Stimulated activated CD8-positive, alpha-beta memory T cell treated with anti-CD3 and anti-CD28 coated beads, Interleukin-12 subunit alpha, Interleukin-12 subunit beta, amount 100 ng/mL, for 24 hours (primary cell): ENCODE measurements at regions not wholly inside any gene's neighbourhood (a gene's known extent, or its start where the extent isn't known, plus 50 kb on each side); places are given as distances from the start of the nearest gene placed in this dataset.
"Not testable (repeated sequence)": the region's sequence is repeated elsewhere in the genome, so short reads cannot be mapped to it uniquely, and the experiment has no call there.

Source experiments
- DNase-seq: peaks from one replicate; pipeline ENCODE4 v3.0.0-alpha.2; 2020; ENCODE audit errors: extremely low read depth

- DNase-seq: no peak
These were observed 109.2 kb upstream of the NR5A2 start for GRCh38 chr1:199918196-199918769.

DNA sequence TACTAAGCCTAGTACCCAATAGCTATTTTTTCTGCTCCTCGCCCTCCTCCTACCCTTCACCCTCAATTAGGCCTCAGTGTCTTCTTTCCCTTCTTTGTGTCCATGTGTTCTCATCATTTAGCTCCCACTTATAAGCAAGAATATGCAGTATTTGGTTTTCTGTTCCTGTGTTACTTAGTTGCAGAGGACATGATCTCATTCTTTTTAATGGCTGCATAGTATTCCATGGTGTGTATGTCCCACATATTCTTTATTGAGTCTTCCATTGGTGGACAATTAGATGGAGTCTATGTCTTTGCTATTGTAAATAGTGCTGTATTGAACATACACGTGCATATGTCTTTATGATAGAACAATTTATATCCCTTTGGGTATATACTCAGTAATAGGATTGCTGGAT, 106.9 kb upstream of the NR5A2 start:
- no peak for DNase-seq

DNA sequence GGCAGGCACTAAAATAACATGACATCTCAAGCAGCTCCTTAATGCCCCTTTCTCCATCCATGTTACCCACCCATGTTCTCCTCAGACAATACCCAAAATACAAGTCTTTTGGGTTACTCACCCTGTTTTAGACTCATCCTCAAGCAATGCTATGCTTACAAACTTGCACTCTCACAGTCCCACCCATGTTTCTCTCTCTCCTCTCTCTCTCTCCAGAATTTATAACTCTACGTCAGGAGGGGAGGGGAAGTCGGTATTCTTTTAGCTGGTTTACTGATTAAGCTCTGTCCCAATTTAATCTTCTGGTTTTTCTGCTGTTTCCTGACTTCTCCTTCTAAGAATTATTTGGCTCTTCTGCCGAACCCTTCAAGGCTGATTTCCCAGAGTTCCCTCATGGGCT, 98.0 kb upstream of the NR5A2 start:
- no peak for DNase-seq

DNA sequence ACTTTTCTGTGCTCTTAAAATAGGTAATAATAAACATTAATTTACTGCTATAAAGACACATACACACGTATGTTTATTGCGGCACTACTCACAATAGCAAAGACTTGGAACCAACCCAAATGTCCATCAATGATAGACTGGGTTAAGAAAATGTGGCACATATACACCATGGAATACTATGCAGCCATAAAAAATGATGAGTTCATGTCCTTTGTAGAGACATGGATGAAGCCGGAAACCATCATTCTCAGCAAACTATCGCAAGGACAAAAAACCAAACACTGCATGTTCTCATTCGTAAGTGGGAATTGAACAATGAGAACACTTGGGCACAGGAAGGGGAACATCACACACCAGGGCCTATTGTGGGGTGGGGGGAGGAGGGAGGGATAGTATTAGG, 97.4 kb upstream of the NR5A2 start:
- DNase-seq: not testable (repeated sequence)

DNA sequence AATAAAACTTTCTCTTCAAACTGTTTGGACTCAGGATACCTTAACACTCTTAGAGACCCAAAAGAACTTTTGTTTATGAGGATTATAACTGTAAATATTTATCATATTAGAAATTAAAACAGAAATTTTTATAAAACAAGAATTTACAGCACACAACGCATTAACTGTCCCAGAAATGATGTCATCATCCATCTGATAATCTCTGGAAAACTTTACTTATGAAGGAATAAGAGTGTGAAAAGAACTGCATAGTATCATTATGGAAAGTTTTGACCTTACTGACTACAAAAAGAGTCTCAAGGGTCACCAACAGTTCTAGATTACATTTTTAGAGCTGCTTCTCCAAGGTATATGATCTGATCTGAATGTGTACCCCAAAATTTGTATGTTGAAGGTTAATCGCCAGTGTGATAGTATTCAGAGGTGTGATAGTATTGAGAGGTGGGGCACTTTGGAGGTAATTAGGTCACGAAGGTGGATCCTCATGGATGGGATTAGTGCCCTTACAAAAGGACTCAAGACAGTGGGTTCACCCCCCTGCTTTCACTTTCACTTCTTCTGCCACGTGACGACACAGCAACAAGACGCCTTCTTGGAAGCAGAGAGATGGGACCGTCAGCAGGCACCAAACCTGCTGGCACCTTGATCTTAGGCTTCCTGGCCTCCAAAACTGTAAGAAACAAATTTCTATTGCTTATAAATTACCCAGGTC, 95.7 kb upstream of the NR5A2 start:
- no peak for DNase-seq

GRCh38 chr1:199932462-199932861, 95.0 kb upstream of the NR5A2 start:
- DNase-seq: no peak

DNA sequence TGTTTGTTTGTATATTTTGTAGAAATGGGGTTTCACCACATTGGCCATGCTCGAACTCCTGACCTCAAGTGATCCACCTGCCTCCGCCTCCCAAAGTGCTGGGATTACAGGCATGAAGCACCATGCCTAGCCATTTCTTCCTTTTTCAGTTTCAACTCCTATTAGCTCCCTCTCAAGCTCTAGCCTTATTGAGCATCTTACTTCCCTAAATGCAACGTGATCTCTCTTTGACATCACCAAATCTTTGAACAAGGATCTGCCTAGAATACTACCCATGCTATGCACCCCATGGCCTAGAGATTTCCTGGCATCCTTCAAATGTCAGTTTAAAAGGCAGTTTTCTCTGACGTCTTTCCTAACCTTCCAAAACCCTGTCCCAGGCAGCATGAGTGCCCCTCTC, 91.1 kb upstream of the NR5A2 start:
- DNase-seq: no peak

DNA sequence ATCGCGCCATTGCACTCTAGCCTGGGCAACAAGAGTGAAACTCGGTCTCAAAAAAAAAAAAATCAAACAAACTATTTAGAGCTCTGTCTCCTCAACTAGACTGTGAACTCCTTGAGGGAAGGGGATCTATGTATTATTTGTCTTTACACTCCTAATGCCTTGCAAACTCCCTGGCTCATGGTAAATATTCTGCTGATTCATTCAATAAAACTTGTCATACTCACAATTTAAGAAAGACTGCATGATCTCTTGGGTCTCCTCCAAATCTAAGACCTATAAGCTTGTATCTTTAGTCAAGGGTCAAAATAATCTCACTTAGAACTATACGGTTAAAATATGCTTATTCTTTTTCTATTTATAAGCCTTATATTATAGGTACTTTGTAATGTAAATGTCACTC, 90.3 kb upstream of the NR5A2 start:
- no peak for DNase-seq

GRCh38 chr1:199937661-199938060, 89.8 kb upstream of the NR5A2 start:
- no peak for DNase-seq

DNA sequence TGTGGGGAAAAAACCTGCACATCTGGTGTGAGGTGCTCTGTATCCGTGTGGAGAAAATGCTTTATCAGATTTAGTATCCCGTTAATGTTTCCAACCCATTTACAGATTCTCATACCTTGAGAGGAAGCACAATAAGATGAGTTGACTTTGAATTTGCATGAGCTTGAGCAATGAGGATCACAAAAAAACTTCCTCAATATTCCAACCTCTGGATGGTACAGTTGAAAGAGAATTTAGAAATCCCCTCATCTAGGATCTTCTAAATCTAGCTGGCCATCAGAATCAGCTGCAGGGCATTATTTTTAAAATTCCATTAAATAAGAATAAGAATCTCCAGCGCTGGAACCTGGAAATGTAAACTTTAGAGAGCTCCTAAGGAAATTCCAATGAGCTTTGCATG, 82.5 kb upstream of the NR5A2 start:
- no peak for DNase-seq

GRCh38 chr1:199945591-199945990, 81.9 kb upstream of the NR5A2 start:
- DNase-seq: no peak

DNA sequence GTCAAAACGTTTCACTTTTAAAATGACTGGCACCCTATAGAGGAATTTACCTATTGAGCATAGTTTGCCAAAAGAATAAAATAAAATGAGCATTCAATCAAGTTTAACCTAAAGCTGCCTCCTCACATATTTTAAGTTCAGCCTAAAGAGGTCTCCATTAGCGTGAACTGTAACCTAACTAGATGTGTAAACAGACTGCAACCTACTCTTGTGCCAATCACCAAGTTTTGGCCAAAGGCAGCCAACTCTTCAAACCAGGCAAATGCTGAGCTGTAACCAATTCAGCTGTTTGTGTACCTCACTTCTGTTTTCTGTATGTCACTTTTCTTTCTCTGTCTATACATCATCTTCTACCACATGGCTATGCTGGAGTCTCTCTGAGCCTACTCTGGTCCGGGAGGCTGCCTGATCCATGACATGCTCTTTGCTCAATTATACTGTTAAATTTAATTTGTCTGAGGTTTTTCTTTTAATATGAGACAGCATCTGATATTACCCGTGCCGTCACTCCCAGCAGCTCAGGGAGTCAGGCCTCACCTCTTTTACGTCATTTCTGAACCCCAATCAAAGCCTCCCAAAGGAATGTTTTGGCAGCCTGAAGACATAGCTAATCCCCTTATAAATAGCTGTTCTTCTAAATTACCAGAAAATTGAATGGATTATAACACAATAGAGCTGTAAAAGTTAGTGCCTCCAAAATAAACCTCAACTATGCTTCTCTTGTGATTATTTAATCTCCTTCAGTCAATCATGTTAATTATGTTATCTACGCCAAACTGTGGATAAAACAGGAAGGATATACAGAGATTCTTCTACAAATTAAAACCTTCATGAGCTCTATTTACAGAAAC, 81.0 kb upstream of the NR5A2 start:
- no peak for DNase-seq

- no peak for DNase-seq
These were observed 78.8 kb upstream of the NR5A2 start for GRCh38 chr1:199948587-199949280.

- DNase-seq: not testable (repeated sequence)
These were observed 76.5 kb upstream of the NR5A2 start for GRCh38 chr1:199951005-199951404.

GRCh38 chr1:199953651-199954050, 73.9 kb upstream of the NR5A2 start:
- DNase-seq: no peak

DNA sequence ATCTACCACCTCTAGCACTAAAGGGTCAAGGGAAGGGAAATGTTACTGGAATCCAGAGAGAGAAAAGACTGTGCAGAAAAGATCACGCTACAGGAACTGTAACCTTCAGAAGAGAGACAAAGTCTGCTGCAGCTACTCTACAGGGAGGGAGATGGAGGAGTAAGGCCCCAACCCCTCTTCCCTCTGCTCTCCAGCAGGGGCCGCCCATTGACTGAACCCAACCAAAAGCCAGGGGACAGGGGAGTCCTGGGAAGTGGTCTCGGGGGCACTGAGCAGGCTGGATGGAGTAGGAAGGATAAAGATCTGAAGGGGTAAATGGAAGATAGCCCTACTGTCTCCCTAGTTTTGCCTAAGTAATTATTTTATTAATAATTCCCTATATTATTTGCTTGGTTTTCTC, 72.8 kb upstream of the NR5A2 start:
- no peak for DNase-seq

GRCh38 chr1:199955235-199955634, 72.3 kb upstream of the NR5A2 start:
- no peak for DNase-seq

- DNase-seq: no peak
These were observed 71.5 kb upstream of the NR5A2 start for GRCh38 chr1:199956005-199956404.

DNA sequence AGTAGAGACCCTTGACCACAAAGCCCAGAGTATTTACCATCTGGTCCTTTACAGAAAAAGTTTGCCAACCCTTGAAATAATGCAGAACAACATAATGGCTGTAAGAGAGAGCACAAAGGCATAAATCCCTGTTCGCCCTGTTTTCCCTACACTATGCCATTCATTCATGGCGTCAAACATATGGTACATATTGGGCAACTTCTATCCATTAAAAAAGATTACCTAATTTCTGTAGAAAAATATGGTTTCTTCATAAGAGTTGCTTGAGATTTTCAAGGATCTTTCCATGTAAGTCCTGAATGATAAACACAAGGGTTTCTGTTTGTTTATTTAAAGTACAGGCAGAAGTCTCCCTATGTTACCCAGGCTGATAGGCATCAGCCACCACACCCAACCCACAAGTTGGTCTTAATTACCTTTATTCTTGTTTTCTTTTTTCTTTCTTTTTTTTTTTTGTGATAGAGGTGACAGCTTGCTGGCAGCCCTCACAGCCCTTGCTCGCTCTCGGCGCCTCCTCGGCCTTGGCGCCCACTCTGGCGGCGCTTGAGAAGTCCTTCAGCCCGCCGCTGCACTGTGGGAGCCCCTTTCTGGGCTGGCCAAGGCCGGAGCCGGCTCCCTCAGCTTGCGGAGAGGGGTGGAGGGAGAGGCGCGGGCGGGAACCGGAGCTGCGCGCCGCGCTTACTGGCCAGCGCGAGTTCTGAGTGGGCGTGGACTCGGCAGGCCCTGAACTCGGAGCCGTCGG, 68.3 kb upstream of the NR5A2 start:
- DNase-seq: no peak

GRCh38 chr1:199959775-199960110, 67.8 kb upstream of the NR5A2 start:
- no peak for DNase-seq

DNA sequence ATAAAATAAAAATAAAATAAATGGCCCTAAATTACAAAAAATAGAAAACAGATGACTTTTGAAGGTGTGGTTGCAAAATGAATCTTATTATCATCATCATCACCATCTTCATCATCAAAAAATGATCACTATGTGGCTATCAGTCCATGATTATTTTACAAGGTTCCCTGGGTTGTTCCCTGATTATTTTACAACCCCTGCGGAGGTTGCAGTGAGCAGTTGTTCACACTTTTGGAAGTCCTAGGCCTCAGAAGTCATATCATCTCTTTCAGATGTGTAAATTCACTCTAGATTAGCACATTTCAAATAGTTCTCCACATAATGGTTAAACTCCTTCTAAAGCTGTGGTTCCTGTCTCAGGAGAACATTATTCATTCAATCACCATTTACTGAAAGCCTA, 57.4 kb upstream of the NR5A2 start:
- no peak for DNase-seq
